RKO (cell line): ENCODE measurements at regions not wholly inside any gene's neighbourhood (a gene's known extent, or its start where the extent isn't known, plus 50 kb on each side); places are given as distances from the start of the nearest gene placed in this dataset.

Experiments used
- DNase-seq: peaks from one replicate; pipeline ENCODE4 v3.0.0-alpha.2; 2016; ENCODE audit warnings: low spot score

GRCh38 chr21:41045534-41046268 lies 122.3 kb upstream of the BACE2 start:
- peak; percentile 5 for DNase-seq

DNA sequence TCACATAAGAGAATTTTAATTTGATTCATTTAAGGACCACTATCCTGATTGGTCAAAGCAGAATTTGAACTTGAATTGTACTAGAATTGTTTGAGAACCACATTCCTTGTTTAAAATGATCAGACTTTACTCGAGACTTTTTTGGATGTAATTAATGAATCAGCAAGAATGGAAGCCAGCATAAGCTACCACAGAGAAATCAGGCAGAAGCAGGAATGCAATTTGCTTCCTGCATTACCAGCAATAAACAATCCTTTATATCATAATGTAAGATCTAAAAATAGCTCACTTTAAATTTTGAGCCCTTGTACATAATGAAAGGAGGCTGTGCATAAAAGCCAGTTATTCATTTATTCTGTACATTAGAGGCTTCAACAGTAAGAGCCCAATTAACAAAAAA lies 119.8 kb upstream of the BACE2 start:
- no peak for DNase-seq

DNA sequence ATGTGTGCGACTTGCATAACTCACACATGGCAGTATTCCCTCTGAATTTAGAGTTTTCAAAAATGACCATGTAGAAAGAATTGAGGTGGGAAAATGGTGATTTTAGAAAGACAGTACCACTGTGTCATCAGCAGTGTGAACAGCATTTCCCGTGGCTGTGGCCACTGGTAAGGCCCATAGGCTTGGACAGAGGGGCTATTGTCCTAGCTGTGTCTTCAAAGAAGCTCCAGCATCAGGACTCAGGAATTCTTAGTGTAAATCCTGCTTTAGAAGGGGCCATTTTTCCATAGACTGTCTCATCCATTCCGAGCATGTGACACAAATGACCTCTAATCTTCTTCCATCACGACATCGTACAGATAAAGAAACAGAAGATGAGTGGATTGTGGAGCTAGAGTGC lies 119.3 kb upstream of the BACE2 start:
- DNase-seq: no peak

DNA sequence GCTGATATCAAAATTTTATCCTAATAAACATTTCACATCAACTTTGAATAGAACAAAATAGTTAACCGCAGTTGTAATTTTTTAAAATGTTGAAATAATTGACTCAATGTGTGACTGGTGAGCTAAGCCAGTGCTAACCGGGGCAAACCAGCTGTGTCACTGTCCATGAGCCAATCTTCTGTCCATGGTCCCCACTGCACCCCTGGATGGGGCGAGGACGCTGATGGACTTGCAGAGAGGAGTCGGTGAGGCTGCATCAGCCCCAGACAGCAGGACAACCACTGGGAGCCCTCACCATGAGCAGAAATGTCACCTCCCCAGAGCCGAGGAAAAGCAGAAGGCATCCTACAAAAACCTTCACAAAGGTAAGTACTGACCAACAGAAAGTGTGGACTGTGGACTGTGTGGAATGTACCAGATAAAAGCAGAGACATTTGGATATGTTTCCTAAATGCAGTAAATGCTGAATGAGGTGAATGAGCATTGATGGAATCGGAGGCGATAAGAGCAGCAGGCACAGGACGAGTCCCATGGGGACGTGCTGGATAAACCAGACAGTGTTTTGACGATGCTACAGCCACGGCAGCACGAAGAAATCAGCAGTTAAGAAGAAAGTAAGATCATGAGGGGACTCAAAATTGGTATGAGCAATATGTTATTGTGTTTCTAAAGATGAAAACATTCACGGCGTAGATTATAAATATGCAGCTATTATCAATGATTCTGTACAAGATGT lies 115.0 kb upstream of the BACE2 start:
- DNase-seq: no peak

DNA sequence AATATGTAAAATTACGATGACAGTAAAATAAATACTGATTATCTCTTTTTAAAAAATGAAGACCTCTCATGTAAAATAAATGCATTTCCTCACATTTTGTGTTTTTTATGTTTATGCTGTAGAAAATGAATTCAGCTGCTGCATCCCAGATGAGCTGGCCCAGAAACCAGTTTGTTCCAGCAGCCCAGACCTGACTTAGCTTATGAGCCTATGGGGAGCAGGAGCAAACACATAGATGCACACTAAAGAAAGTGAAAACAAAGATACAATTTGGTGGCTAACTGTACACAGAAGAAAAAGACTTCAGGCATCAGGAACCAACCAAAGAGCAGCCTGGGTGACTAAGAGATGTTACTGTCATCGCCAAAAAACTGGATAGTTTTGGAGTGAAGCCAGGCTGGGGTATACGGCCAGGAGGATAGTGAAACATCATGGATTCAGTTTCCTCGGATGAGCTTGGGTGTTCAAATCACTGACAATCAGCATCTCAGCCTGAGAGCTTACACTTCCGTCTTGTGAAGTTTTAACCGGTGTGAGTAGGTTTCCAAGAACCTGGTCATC lies 113.9 kb upstream of the BACE2 start:
- DNase-seq: no peak

DNA sequence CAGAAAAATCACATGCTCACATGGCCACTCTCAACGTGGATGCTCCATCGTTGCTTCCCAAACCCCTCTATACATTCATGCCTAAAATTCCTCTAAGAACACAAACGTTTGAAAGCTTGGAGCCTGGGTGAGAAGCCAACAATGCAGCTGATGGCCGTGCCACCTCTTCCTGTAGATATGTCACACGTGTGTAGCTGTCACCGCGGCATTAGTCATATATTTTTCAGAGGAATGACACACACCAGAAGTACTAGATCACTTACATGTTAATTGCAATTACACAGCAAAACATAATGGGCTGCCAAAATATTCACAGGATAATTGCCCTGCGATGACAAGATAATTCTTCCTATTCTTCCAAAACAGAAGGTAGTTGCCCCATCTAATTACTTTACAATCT lies 112.7 kb upstream of the BACE2 start:
- no peak for DNase-seq

DNA sequence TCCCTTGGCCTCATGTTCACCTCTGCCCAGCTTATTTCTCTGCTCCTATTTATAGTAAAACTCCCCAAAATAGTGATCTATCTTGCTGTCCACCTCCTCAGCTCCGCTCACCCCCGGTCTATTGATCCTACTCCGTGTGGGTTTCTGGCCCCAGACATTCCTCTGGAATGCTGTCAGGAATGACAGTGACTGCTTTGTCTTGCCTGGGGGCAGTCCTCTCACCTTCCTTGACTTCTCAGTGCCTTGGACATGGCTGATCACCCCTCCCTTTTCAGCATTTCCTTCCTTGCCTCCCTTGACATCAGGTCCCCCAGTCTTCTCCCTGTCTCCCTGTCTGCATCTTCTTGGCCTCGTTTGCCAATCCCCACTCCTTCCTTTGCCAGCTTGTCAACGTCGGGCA lies 108.1 kb upstream of the BACE2 start:
- DNase-seq: no peak

DNA sequence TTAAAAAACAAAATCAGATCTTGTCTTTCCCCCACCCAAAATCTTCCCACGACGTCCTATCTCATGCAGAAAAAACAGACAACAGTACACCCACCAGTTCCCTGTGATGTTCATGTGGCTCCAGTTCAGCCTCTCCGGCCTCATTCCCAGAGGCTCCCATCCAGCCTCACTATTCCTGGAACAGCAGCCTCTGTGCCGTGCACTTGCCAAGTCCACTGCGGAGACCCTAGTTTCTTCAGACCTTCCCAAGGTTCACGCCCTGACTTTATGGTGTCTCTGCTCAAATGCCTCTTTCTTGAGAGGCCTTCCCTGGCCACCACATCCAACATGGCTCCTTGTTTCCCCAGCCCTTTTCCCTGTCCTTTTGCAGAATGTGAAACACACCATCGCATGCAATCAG lies 106.3 kb upstream of the BACE2 start:
- DNase-seq: no peak

DNA sequence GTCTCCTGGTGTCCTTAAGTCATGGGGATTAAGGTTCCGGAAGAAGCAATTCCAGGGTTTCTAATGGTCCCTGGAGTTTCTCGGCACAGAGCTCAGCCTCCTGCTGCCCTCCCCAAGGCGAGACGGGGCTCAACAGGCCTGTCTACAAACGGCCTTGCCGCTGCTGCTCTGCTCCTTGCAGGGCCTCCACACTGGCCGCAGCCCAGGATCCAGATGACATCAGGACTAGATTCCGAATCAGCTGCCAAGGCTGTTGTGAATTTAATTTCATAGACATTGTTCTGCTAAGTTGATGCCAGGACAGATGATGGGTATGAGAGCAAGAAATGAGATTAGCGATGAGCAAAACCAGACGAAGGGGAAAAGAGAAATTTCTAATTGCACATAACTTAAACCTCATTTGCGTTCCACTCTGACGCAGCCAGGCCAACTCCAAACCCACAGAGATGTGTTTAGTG lies 103.6 kb upstream of the BACE2 start:
- DNase-seq: no peak

DNA sequence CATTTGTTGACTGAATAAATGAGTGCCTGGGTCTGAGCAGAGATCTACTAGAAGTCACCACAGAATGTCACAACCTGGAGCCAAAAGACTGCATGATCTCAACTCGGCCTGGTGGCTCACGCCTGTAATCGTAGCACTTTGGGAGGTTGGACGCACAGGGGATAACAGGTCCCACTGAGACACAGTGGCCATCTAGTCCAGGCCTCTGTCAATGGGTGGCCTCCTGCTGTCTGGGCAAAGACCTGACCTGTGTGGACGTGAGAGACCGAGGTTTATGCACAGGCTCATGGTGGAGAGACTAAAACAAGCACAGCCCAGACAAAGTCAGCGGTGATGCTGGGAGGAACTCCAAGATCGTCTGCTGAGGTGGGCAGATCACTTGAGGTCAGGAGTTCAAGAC lies 103.0 kb upstream of the BACE2 start:
- no peak for DNase-seq

GRCh38 chr21:41065539-41065938 lies 102.4 kb upstream of the BACE2 start:
- no peak for DNase-seq

DNA sequence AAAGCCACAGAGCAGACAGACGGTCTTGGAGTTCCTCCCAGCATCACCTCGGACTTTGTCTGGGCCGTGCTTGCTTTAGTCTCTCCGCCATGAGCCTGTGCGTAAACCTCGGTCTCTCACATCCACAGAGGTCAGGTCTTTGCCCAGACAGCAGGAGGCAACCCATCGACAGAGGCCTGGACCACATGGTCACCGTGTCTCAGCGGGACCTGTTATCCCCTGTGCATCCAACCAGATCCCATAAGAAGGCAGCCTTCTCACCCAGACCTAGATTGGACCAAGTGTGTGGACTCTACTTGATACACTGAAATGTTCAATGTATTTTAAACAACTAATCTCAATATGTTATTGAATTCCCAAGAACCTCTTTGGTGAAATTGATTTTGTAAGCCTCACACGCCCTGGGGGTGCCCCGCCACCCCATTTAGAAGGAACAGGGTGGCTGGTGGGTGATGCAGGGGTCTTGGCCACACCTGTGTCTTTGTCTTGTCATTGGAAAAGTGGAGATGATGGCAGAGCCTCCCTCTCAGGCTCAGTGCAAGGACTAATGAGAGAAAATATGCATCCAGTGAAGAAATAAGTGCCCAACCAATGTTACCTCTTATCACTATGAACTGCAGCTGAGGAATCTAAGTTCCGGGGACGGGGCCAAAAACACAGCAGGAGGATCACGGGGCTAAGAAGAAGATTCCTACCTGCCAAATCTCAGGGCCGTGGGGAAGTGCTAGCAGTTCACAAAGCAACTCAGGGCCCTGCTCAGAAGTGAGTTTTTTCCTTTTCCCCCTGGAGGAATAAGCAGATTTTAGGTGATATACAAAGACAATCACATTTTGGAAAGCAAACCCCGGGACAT lies 101.6 kb upstream of the BACE2 start:
- DNase-seq: no peak

- DNase-seq: no peak
Observed at GRCh38 chr21:41067709-41068108, 100.3 kb upstream of the BACE2 start.

GRCh38 chr21:41068496-41068895 lies 99.5 kb upstream of the BACE2 start:
- DNase-seq: no peak

DNA sequence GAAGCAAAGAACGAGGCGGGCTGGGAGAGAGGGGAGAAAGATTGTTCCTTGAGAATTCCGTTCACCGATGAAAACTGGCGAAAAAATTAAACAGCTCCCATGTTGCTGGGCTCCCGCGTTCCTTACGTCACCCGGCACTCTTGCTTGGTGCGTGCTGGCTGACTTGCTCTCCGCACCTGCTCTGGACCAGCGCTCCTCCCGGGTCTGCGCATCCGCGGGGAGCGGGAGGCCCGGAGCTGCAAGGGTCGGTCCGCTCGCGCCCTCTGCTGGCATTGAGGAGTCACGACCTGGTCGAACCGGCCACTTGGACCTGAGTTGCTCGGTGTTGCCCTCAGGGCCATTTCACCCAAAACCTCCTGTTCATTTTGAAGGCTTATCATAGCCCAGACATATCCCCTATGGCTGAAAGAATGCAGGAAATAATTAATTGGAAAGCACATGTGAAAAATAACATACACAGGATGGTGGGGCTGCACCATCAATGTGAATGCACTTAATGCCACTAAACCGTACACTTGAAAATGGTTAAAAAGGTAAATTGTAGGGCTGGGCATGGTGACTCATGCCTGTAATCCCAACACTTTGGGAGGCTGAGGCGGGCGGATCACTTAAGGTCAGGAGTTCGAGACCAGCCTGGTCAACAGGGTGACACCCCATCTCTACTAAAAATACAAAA lies 98.9 kb upstream of the BACE2 start:
- peak; percentile 56 for DNase-seq

GRCh38 chr21:41070284-41070683 lies 97.7 kb upstream of the BACE2 start:
- DNase-seq: no peak

DNA sequence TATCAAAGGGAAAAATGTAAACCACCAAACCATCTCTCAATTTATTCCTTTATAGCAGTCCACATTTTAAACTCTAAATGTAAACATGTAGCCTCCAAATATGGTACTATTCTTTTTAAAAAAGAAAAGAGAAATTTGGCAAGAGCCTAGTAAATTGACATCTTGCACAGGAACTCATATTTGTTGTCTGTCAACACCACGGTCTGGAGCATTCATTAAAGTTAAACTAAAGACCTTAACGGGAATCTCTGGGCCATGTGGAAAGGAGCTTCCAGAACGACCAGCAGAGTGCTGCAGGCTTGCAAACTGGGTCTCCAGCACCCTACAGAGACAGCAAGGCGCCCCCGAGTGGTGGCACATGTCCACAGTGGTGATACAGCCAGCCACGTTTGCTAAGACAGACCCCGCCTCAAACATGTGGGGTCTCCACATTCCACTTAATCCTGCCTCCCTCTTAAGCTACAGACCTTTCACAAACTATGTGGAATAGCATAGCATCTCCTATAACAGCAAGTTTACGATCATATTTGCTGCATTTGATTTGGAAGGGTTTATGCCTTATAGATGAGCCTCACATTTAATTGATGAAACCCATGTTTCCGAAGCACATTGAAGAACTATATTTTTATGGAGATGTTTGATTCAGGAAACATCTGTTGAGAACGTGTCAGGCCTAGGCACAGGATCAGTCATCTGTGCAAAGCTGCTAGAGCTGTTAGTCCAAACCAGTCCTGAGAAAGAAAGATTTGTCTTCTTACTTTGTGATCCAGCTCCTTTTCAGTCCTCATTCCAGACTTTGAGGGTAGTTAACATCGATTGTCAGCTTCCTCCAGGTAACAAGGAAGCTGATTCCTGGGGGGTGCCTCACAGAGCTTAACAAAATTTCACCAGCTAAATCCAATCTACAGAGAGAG lies 96.4 kb upstream of the BACE2 start:
- DNase-seq: no peak

GRCh38 chr21:41073558-41073957 lies 94.4 kb upstream of the BACE2 start:
- no peak for DNase-seq

DNA sequence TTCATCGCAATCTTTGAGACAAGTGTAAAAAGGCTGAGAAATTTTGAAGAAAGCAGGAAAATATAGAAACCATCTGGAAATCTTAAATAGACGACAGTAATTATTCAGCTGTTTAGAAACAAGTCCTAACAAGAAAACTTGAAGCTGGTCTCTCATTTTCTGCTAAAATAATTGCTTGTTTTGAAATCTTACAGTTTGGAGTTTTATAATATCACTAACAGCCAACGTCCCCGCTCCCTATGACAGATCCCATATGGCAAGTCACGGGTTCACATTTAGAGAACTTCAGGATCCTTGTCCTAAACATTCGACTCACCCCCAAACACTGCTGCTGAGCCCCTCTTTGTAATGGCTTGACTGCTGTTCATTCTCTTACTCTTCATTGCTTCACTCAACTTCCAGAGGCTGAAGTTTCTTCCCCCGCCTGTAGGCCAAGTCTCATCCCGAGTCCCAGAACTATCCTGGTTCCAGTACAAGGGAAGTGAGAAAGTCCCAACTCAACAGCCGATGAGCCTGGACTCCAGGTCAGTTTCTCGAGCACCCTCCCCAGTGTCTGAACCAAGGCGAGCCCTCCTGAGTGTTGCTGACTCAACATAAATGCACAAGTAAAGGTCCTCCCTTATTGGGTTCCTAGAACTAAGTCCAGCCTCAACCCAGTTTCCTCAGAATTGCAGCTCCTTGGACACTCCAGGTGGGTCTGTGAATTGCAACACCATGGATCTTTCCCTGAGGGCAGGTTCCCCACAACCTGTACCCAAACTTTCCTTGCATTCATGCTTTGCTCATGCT lies 93.4 kb upstream of the BACE2 start:
- no peak for DNase-seq

DNA sequence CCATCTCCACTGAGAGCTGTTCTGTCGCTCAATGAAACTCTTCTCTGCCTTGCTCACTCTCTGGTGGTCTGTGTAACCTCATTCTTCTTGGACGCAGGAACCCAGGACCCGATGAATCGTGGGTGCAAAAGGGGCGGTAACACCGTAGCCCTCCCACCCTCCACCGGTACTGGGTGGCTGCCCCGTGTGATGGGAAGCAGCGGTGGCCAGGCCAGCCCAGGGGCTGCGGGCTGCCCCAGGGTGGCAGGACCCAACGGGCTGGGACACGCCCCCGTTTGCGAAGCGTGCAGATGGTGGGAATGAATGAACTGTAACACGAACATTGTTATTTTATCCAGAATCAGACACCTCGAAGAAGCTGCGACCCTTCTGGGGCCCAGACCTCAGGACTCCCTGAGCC lies 92.3 kb upstream of the BACE2 start:
- DNase-seq: no peak
